GM12874 (cell line): ENCODE measurements at regions not wholly inside any gene's neighbourhood (a gene's known extent, or its start where the extent isn't known, plus 50 kb on each side); places are given as distances from the start of the nearest gene placed in this dataset.

ENCODE experiments used
- CTCF ChIP-seq: IDR thresholded peaks from 2 replicates; pipeline ENCODE4 v1.5.1; 2011; ENCODE audit warnings: low read depth, mild to moderate bottlenecking, control low read depth, low read length, moderate library complexity; ENCODE audit not compliant: insufficient read depth

GRCh38 chr1:80909172-80909784 lies 891.5 kb upstream of the ADGRL2 start:
- TF ChIP-seq CTCF: no peak

DNA sequence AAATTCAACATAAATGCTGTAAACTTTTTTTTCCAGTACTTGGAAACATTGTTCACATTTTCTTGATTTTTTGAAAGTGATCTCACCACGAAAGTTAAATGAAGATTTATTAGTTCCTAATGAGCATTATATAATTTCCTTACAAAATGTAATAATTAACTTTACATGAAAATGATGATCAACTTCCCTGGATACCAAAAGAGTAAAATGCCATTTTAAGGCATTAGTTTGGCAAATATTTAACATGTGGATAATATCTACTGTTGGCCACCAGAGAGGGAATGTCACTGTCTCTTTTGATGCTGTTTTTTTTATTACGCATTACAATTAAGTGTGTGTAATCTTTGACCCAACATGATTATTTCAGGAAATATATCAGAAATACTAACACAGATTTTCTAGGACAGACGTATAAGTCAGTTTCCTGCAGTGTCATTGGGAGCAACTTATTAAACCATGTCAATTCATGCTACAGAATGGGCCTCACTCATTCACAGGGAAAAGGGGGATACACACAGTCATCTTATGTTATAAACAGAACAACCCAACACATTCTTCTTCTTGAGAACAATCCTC lies 903.9 kb upstream of the ADGRL2 start:
- no peak for TF ChIP-seq CTCF

- TF ChIP-seq CTCF: no peak
Measured at GRCh38 chr1:80894921-80895320, 905.8 kb upstream of the ADGRL2 start.

DNA sequence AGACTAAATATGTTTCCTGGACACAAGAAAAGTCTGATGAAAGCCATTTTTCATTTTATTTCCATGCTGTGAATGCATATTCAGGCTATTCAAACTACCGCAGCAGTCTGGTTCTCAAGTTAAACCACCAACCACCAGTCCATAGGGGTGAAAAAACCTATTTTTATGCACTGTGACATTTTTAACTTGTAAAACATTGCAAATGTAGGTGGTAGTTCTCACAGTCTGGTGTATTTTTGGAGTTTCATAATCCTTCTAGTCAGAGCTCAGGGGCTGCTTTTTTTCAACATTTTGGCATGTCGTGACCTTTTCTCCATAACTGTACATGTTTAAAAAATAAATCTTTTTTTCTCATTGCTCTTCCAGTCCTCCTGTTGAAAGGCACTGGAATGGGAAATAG lies 907.6 kb upstream of the ADGRL2 start:
- no peak for TF ChIP-seq CTCF

GRCh38 chr1:80892539-80892938 lies 908.2 kb upstream of the ADGRL2 start:
- no peak for TF ChIP-seq CTCF

DNA sequence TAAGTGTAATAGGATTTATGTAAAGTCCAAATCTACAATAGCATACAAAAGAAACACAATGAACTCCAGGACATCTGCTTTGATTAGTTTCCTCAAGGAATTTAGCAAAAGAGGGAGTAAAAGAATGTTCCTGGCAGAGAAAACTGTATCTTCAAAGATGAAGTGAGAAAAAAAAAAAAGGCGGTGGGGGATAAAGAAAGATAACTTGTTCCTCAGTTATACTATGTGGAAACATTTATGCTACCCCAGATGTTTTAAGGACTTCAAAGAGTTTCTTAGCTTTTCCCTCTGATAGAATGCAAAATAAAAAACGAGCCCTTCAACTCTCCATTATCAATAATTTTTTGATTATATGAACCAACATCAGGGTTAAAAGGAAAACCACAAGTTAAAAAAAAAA lies 908.9 kb upstream of the ADGRL2 start:
- no peak for TF ChIP-seq CTCF

- TF ChIP-seq CTCF: no peak
Measured at GRCh38 chr1:80882553-80882952, 918.2 kb upstream of the ADGRL2 start.
